Kidney (tissue), 13 donors: ENCODE measurements at regions not wholly inside any gene's neighbourhood (a gene's known extent, or its start where the extent isn't known, plus 50 kb on each side); places are given as distances from the start of the nearest gene placed in this dataset.

Experiments used
- DNase-seq, 5 donors: peaks; one replicate each; pipeline ENCODE4 v3.0.0-alpha.2; 2013 to 2020
- FAIRE-seq: peaks from 2 replicates; lab custom pipeline; 2012; peaks lifted over from hg19 to GRCh38; lab: Jason Lieb, UNC
- H3K27ac ChIP-seq, 2 donors: one replicate each; pipeline ENCODE4 v1.7.0; 2013; ENCODE audit warnings: low read depth in 2 of 2, low read length in 2 of 2, inconsistent platforms in 1 of 2
- H3K27me3 ChIP-seq: one replicate; pipeline ENCODE4 v1.7.1; 2013; ENCODE audit warnings: low read length, inconsistent platforms; ENCODE audit not compliant: control insufficient read depth, insufficient read depth
- H3K36me3 ChIP-seq, 3 donors: one replicate each; pipeline versions ENCODE4 v1.7.0 to v1.7.1; 2013; ENCODE audit warnings: low read length in 3 of 3, control low read depth in 1 of 3, inconsistent platforms in 1 of 3; ENCODE audit not compliant: insufficient read depth in 3 of 3, control insufficient read depth in 2 of 3
- H3K4me1 ChIP-seq, 3 donors: one replicate each; pipeline versions ENCODE4 v1.7.0 to v1.7.1; 2013; ENCODE audit warnings: low read length in 3 of 3, inconsistent platforms in 1 of 3, low read depth in 1 of 3; ENCODE audit not compliant: control insufficient read depth in 2 of 3, insufficient read depth in 2 of 3
- H3K4me3 ChIP-seq, 3 donors: one replicate each; pipeline versions ENCODE4 v1.7.0 to v1.8.1; 2013; ENCODE audit warnings: low read length in 3 of 3, control low read depth in 1 of 3, inconsistent platforms in 1 of 3
- H3K9ac ChIP-seq, 3 donors: one replicate each; pipeline versions ENCODE4 v1.7.0 to v1.7.1; 2013; ENCODE audit warnings: low read length in 3 of 3, control low read depth in 1 of 3, inconsistent platforms in 1 of 3
- H3K9me3 ChIP-seq, 3 donors: one replicate each; pipeline versions ENCODE4 v1.7.0 to v1.7.1; 2013; ENCODE audit warnings: low read length in 3 of 3, control low read depth in 1 of 3, inconsistent platforms in 1 of 3; ENCODE audit not compliant: control insufficient read depth in 2 of 3, insufficient read depth in 1 of 3
- CTCF ChIP-seq: IDR thresholded peaks from 3 replicates; pipeline ENCODE4 v1.5.1; 2012; ENCODE audit warnings: mild to moderate bottlenecking, moderate library complexity, borderline replicate concordance; ENCODE audit not compliant: insufficient read depth; ENCODE audit errors: extremely low read depth
- intact Hi-C: fragments of 100-400 bp; cut with DNase I; formaldehyde crosslinking; loops from one replicate; pipeline ENCODE4 v1.11.1; 2022
- donor health status: control.
- donor health status: control.
- donor health status: control.
- donor health status: control.
- donor health status: control.
- donor health status: DM: yes; HTN: yes; CAD: no.
- donor health status: Normal renal cell carcinoma (clear cell type).

GRCh38 chrX:23185951-23186350 is 148.7 kb upstream of the PTCHD1 start:
- no peak overlapping the region for H3K9ac ChIP-seq
- H3K27ac ChIP-seq, result no peak overlapping the region
- H3K36me3 ChIP-seq, result no peaks in the 10 kb centered on the region
- no peaks in the 10 kb centered on the region for H3K4me1 ChIP-seq
- no peaks in the 10 kb centered on the region for H3K27me3 ChIP-seq
- FAIRE-seq, result no peak
- DNase-seq, result no peak
- intact Hi-C loops, result no loop called here
- no peak for TF ChIP-seq CTCF
- no peaks in the 10 kb centered on the region for H3K9me3 ChIP-seq
- no peak overlapping the region for H3K4me3 ChIP-seq

GRCh38 chrX:23187819-23188218 is 146.8 kb upstream of the PTCHD1 start:
- intact Hi-C loops, result no loop called here
- no peak for FAIRE-seq

GRCh38 chrX:23194885-23195554 is 139.6 kb upstream of the PTCHD1 start:
- no peak overlapping the region for H3K4me3 ChIP-seq
- no peaks in the 10 kb centered on the region for H3K36me3 ChIP-seq
- no peak overlapping the region for H3K9ac ChIP-seq
- FAIRE-seq, result no peak
- no peaks in the 10 kb centered on the region for H3K4me1 ChIP-seq
- H3K27me3 ChIP-seq, result no peaks in the 10 kb centered on the region
- no peak for DNase-seq
- intact Hi-C loops, result no loop called here
- no peaks in the 10 kb centered on the region for H3K9me3 ChIP-seq
- H3K27ac ChIP-seq, result no peak overlapping the region
- TF ChIP-seq CTCF, result no peak

More at GRCh38 chrX:23187819-23188218, 146.8 kb upstream of the PTCHD1 start:
- no peaks in the 10 kb centered on the region for H3K36me3 ChIP-seq
- no peak overlapping the region for H3K4me3 ChIP-seq
- H3K9me3 ChIP-seq, result no peaks in the 10 kb centered on the region
- H3K9ac ChIP-seq, result no peak overlapping the region
- no peaks in the 10 kb centered on the region for H3K4me1 ChIP-seq
- no peak for TF ChIP-seq CTCF
- H3K27ac ChIP-seq, result no peak overlapping the region
- H3K27me3 ChIP-seq, result no peaks in the 10 kb centered on the region
- no peak for DNase-seq

- no peaks in the 10 kb centered on the region for H3K36me3 ChIP-seq
- no peaks in the 10 kb centered on the region for H3K9me3 ChIP-seq
- no peak overlapping the region for H3K9ac ChIP-seq
- no peaks in the 10 kb centered on the region for H3K27me3 ChIP-seq
- H3K4me3 ChIP-seq, result no peak overlapping the region
- FAIRE-seq (no peak), DNase-seq (no peak)
- intact Hi-C loops, result no loop called here
- H3K27ac ChIP-seq, result no peak overlapping the region
- H3K4me1 ChIP-seq, result no peaks in the 10 kb centered on the region
- TF ChIP-seq CTCF, result no peak
These were observed 138.9 kb upstream of the PTCHD1 start for GRCh38 chrX:23195761-23196160.
